Choroid plexus epithelial cell (primary cell): ENCODE measurements at regions not wholly inside any gene's neighbourhood (a gene's known extent, or its start where the extent isn't known, plus 50 kb on each side); places are given as distances from the start of the nearest gene placed in this dataset.
"Not testable (repeated sequence)": the region's sequence is repeated elsewhere in the genome, so short reads cannot be mapped to it uniquely, and the experiment has no call there.

ENCODE experiments used
- DNase-seq: peaks from one replicate; pipeline ENCODE4 v3.0.0-alpha.2; 2010; ENCODE audit warnings: low read depth
- H3K4me3 ChIP-seq: 2 replicates; pipeline ENCODE4 v1.5.1; 2011; ENCODE audit warnings: low read depth, mild to moderate bottlenecking, control low read depth, low read length, moderate library complexity
- TF ChIP-seq, protein P1 (sequence below): conservative IDR thresholded peaks from 2 replicates; pipeline ENCODE4 v1.5.1; 2011; ENCODE audit warnings: low read depth, mild to moderate bottlenecking, control low read depth, inconsistent platforms, low read length, moderate library complexity

DNA sequence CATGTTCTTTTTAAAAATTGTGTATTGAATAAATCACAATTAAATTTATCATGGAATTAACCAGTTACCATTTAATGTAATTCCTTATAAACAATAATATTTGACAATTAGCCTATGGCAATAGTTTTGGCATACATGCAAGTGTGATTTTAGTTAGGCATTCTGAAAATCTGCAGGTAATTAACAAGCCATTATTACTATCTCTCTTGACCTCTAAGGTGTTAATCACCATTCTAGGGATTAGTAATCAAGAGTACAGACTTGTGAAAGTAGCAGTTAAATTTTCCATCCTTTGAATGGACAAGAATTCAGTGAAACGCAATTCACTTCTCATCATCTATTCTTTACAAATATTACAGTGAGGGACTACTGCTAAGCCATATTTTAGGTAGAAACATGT, 127.7 kb upstream of the CHST9 start:
- H3K4me3 ChIP-seq: no peak overlapping the region
- TF ChIP-seq, protein P1, sequence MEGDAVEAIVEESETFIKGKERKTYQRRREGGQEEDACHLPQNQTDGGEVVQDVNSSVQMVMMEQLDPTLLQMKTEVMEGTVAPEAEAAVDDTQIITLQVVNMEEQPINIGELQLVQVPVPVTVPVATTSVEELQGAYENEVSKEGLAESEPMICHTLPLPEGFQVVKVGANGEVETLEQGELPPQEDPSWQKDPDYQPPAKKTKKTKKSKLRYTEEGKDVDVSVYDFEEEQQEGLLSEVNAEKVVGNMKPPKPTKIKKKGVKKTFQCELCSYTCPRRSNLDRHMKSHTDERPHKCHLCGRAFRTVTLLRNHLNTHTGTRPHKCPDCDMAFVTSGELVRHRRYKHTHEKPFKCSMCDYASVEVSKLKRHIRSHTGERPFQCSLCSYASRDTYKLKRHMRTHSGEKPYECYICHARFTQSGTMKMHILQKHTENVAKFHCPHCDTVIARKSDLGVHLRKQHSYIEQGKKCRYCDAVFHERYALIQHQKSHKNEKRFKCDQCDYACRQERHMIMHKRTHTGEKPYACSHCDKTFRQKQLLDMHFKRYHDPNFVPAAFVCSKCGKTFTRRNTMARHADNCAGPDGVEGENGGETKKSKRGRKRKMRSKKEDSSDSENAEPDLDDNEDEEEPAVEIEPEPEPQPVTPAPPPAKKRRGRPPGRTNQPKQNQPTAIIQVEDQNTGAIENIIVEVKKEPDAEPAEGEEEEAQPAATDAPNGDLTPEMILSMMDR: no peak
- DNase-seq: no peak

DNA sequence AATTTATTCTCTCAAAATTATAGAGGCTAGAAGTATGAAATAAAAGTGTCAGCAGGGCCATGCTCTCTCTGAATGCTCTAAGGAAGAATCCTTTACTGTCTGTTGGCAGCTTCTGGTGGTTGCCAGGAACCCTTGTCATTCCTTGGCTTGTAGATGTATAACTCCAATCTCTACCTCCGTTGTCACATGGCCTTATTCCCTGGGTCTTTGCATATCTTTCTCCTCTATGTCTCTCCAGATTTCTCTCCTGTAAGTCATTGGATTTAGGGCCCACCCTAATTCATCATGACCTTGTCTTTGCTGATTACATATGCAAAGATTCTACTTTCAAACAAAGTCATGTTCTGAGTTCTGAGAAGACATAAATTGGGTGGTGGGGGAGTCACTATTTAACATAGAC, 127.0 kb upstream of the CHST9 start:
- H3K4me3 ChIP-seq: no peak overlapping the region
- DNase-seq: no peak
- TF ChIP-seq, protein P1: no peak

DNA sequence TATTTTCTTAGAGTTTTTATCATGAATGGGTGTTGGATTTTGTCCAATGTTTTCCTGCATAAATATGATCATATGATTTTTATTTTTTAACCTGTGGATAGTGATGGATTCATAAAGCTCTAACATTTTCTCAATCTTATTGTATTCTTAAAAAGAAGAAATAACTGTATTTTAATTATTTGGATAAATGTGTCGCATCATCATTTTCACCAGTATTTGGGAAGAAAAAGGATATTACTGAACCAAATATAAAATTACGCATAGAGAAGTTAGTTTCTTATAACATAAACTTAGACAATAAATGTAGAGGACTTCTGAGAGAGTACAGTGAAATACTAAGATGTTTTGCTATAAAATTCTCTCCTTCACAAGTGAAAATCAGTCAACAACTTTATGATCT, 126.0 kb upstream of the CHST9 start:
- H3K4me3 ChIP-seq: no peak overlapping the region
- TF ChIP-seq, protein P1: no peak
- DNase-seq: no peak

DNA sequence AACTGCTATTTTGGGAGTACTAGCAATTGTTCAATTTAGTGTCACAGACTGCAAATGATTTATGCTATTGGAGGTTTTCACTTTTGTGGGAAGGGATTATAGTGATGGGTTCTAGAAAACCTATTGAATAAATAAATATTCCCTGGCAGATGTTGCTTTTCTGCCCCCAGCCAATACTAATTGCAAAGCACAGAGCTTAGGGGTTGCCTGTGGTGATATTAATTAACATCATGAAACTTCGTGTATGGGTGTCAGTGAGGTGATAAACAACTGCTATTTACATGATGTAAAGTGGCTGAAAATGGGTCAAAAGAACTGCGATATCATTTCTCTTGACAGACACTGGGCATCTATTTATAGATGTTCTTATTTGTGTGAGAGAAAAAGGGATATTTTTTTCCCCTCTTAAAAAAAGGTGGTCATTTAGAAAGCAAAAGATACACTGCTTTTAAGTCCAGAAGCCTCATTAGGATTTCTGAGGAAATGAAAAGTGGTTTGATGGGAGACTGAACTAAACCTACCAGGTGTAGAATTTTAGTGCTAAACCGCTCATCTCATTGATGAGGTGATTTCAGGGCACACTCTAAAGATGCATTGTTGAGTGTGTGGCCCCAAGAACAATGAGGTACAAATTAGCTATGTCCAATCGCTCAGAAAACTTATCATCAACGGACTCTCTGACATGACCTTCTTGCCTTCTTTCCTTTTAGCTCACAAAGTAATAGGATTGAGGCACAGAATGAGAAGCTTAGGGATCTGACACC, 116.7 kb upstream of the CHST9 start:
- TF ChIP-seq, protein P1: no peak
- no peak for DNase-seq
- H3K4me3 ChIP-seq: no peak overlapping the region

GRCh38 chr18:27298214-27298804, 113.2 kb upstream of the CHST9 start:
- H3K4me3 ChIP-seq: no peak overlapping the region
- TF ChIP-seq, protein P1: no peak
- DNase-seq: no peak

GRCh38 chr18:27285973-27286562, 101.0 kb upstream of the CHST9 start:
- H3K4me3 ChIP-seq, DNase-seq: not testable (repeated sequence)

DNA sequence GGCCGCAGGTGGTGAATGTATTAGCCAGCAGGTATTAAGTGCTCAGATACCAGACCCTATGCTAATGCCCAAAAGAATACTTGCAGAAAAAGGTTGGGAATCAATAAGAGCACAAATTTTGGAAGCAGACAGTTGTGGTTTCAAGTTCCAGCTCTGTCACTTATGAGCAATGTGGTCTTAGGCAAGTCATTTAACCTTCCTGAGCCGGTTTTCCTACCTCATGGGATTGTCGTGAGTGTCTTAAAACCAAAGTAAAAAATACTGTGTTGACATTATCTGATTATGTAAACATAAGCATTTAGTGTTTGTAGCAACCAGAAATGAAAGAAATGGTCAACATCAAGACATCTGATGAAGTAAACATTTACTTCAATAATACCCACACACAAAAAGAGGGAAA, 93.0 kb upstream of the CHST9 start:
- DNase-seq: no peak
- no peak overlapping the region for H3K4me3 ChIP-seq
- TF ChIP-seq, protein P1: no peak
